GM12874 (cell line): ENCODE measurements at regions not wholly inside any gene's neighbourhood (a gene's known extent, or its start where the extent isn't known, plus 50 kb on each side); places are given as distances from the start of the nearest gene placed in this dataset.

ENCODE experiments used
- CTCF ChIP-seq: IDR thresholded peaks from 2 replicates; pipeline ENCODE4 v1.5.1; 2011; ENCODE audit warnings: low read depth, mild to moderate bottlenecking, control low read depth, low read length, moderate library complexity; ENCODE audit not compliant: insufficient read depth

- no peak for TF ChIP-seq CTCF
Measured at GRCh38 chr1:90274376-90274775, 279.5 kb downstream of the ZNF326 start.

GRCh38 chr1:90273241-90273774 is 278.4 kb downstream of the ZNF326 start:
- TF ChIP-seq CTCF: no peak

- TF ChIP-seq CTCF: no peak
Measured at GRCh38 chr1:90262791-90263190, 267.9 kb downstream of the ZNF326 start.

GRCh38 chr1:90262286-90262685 is 267.4 kb downstream of the ZNF326 start:
- TF ChIP-seq CTCF: no peak

GRCh38 chr1:90246069-90246468 is 251.2 kb downstream of the ZNF326 start:
- no peak for TF ChIP-seq CTCF

GRCh38 chr1:90236493-90236892 is 241.6 kb downstream of the ZNF326 start:
- no peak for TF ChIP-seq CTCF

GRCh38 chr1:90223401-90223800 is 228.5 kb downstream of the ZNF326 start:
- TF ChIP-seq CTCF: no peak
